ENCODE measurements at regions not wholly inside any gene's neighbourhood (a gene's known extent, or its start where the extent isn't known, plus 50 kb on each side); places are given as distances from the start of the nearest gene placed in this dataset.
"Not testable (repeated sequence)": the region's sequence is repeated elsewhere in the genome, so short reads cannot be mapped to it uniquely, and the experiment has no call there.

DNA sequence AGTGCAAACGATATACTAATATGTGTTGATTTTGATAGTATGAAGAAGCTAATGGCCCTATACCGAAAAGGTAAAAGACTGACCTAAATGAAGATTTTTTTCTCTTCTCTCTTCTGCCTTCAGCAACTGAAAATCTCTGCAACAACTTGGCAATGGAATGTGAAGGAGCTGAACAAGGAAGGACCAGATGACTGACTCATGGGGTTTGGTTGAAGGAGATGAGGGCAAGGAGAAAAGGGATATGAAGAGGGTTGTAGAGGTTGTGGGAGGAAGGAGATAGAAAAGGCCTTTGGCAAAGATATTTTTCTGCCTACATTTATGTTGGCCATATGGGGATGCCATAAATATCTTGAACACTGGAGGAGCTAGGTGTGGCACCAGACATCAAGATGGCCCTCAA, 129.7 kb upstream of the CHD1 start:
- Mint-ChIP-seq H3K27me3 (peaks cover 2% of the 10 kb centered on the region), H3K9me3 (no peaks in the 10 kb centered on the region), H3K27ac (no peak overlapping the region), H3K4me3 (no peak overlapping the region), H3K4me1 (ENCODE audit: low read depth) (peaks cover 8% of the 10 kb centered on the region), H3K36me3 (ENCODE audit: low read depth) (no peaks in the 10 kb centered on the region)
- no peak for ATAC-seq
- intact Hi-C loops (cut with micrococcal nuclease), result no loop called here
- ChIA-PET POLR2A (no interaction called here), CTCF (interaction anchor here (0.8 to 4.1 kb wide), 4 partner anchors 150 to 288 kb away, joined by 3 to 44 read pairs (median 7); no protein-coding TSS in a partner anchor)
- DNase-seq, result no peak
- TF ChIP-seq, protein P1, sequence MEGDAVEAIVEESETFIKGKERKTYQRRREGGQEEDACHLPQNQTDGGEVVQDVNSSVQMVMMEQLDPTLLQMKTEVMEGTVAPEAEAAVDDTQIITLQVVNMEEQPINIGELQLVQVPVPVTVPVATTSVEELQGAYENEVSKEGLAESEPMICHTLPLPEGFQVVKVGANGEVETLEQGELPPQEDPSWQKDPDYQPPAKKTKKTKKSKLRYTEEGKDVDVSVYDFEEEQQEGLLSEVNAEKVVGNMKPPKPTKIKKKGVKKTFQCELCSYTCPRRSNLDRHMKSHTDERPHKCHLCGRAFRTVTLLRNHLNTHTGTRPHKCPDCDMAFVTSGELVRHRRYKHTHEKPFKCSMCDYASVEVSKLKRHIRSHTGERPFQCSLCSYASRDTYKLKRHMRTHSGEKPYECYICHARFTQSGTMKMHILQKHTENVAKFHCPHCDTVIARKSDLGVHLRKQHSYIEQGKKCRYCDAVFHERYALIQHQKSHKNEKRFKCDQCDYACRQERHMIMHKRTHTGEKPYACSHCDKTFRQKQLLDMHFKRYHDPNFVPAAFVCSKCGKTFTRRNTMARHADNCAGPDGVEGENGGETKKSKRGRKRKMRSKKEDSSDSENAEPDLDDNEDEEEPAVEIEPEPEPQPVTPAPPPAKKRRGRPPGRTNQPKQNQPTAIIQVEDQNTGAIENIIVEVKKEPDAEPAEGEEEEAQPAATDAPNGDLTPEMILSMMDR (IDR thresholded peaks at IDR 0.05), result no peak

DNA sequence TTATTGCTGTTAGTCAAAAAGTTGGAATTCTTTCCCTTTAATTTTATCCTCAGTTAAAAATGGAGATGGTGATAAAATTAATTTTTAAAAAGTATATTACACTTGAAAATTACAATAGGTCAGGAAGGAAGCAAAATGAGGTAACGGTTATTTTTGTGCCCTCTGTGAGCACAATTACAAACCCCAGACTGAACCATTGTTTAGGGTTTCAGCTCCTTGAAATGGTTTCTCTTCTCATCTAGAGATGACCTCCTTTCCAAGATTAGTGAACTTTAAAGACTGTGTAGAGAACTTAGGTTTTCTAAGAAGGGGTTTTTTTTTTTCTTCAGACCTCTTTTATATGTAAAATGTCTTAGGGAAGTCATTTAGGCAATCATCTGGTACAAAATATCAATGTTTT, 126.2 kb upstream of the CHD1 start:
- H3K9me3 Mint-ChIP-seq, result no peaks in the 10 kb centered on the region
- DNase-seq, result no peak
- ChIA-PET CTCF (interaction anchor here (1.2 kb wide), 1 partner anchor 10 kb away, joined by 3 read pairs; no protein-coding TSS in a partner anchor), POLR2A (interaction anchor here (1.0 kb wide), 1 partner anchor 126 kb away, joined by 3 read pairs; the partner anchor contains the start of gene CHD1)
- no peaks in the 10 kb centered on the region for H3K27me3 Mint-ChIP-seq
- H3K4me3 Mint-ChIP-seq, result no peak overlapping the region
- intact Hi-C loops (cut with micrococcal nuclease), result no loop called here
- H3K27ac Mint-ChIP-seq, result peak overlapping the region; percentile 46
- TF ChIP-seq, protein P1 (IDR thresholded peaks at IDR 0.05), result no peak
- H3K4me1 Mint-ChIP-seq (ENCODE audit: low read depth), result peaks cover 7% of the 10 kb centered on the region
- ATAC-seq, result peak; percentile 64
- no peaks in the 10 kb centered on the region for H3K36me3 Mint-ChIP-seq (ENCODE audit: low read depth)

DNA sequence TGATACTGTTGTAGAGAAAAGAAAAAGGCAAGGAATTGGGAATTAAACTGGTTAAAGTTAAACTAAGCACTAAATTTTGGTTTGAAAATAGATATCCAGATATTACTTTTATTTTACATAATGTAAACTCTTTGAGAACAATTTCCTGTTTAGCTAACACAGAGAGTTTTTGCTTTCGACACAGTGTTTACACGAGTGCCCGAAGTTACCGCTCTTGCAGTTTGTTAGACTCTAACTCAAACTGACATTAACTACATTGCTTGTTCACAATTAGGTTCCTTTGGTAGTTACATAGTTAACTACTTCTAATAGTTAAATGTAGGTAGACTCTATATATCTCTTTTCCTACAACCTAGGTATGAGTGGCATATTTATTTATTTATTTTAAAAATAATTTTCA, 117.1 kb upstream of the CHD1 start:
- peaks cover 19% of the 10 kb centered on the region for H3K9me3 Mint-ChIP-seq
- CTCF ChIA-PET, result interaction anchor here (1.1 kb wide), 1 partner anchor 10 kb away, joined by 3 read pairs; no protein-coding TSS in a partner anchor

DNA sequence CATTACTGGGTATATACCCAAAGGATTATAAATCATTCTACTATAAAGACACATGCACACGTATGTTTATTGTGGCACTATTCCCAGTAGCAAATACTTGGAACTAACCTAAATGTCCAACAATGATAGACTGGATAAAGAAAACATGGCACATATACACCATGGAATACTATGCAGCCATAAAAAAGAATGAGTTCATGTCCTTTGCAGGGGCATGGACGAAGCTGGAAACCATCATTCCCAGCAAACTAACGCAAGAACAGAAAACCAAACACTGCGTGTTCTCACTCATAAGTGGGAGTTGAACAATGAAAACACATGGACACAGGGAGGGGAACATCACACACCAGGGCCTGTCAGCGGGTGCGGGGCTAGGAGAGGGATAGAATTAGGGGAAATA, 114.5 kb upstream of the CHD1 start:
- H3K4me1 Mint-ChIP-seq (ENCODE audit: low read depth); POLR2A ChIA-PET; H3K27me3 Mint-ChIP-seq; ATAC-seq; DNase-seq; intact Hi-C loops (cut with micrococcal nuclease); H3K27ac Mint-ChIP-seq; H3K4me3 Mint-ChIP-seq: not testable (repeated sequence)
- Mint-ChIP-seq H3K36me3 (ENCODE audit: low read depth) (peaks cover 27% of the 10 kb centered on the region), H3K9me3 (peaks cover 41% of the 10 kb centered on the region)
- CTCF ChIA-PET, result interaction anchor here (0.9 to 2.2 kb wide), 2 partner anchors 10 to 17 kb away, joined by 3 to 10 read pairs; no protein-coding TSS in a partner anchor

More for the DNA sequence above, 117.1 kb upstream of the CHD1 start:
- TF ChIP-seq, protein P1 (IDR thresholded peaks at IDR 0.05), result no peak
- Mint-ChIP-seq H3K4me3 (no peak overlapping the region), H3K27ac (no peak overlapping the region), H3K27me3 (no peaks in the 10 kb centered on the region), H3K36me3 (ENCODE audit: low read depth) (peaks cover 11% of the 10 kb centered on the region), H3K4me1 (ENCODE audit: low read depth) (no peaks in the 10 kb centered on the region)
- no peak for ATAC-seq
- POLR2A ChIA-PET, result no interaction called here
- DNase-seq, result no peak
- intact Hi-C loops (cut with micrococcal nuclease), result no loop called here

DNA sequence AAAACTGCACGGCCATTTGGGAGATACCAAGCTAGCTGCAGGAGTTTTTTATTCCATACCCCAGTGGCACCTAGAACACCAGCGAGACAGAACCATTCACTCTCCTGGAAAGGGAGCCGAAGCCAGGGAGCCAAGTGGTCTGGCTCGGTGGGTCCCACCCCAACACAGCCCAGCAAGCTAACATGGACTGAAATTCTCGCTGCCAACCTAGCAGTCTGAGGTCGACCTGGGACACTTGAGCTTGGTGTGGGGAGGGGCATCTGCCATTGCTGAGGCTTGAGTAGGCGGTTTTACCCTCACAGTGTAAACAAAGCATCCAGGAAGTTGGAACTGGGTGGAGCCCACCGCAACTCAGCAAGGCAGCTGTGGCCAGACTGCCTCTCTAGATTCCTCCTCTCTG, 108.9 kb upstream of the CHD1 start:
- Mint-ChIP-seq H3K27me3 (no peaks in the 10 kb centered on the region), H3K27ac (peak overlapping the region; percentile 66), H3K4me1 (ENCODE audit: low read depth) (peaks cover 44% of the 10 kb centered on the region), H3K36me3 (ENCODE audit: low read depth) (peaks cover 33% of the 10 kb centered on the region), H3K9me3 (peaks cover 41% of the 10 kb centered on the region), H3K4me3 (no peak overlapping the region)
- intact Hi-C loops (cut with micrococcal nuclease), result no loop called here
- CTCF ChIA-PET, result no interaction called here
- ATAC-seq, result peak; percentile 42
- POLR2A ChIA-PET, result interaction anchor here (1.0 kb wide), 1 partner anchor 97 kb away, joined by 4 read pairs; no protein-coding TSS in a partner anchor
- peak; percentile 61 for DNase-seq
- TF ChIP-seq, protein P1 (IDR thresholded peaks at IDR 0.05), result no peak

Measured in activated CD8-positive, alpha-beta T cell treated with anti-CD3 and anti-CD28 coated beads for 36 hours (primary cell).